Transverse colon (tissue), 4 donors: ENCODE measurements at regions not wholly inside any gene's neighbourhood (a gene's known extent, or its start where the extent isn't known, plus 50 kb on each side); places are given as distances from the start of the nearest gene placed in this dataset.

Experiments used
- DNase-seq: peaks from one replicate; pipeline ENCODE4 v3.0.0-alpha.2; 2019
- H3K27ac ChIP-seq, 4 donors: fragments of 200-600 bp; sonication (generic); 2 replicates each; pipeline ENCODE4 v1.5.1; 2016 to 2018; ENCODE audit warnings: inconsistent platforms in 4 of 4
- H3K27me3 ChIP-seq: fragments of 200-600 bp; sonication (generic); 2 replicates; pipeline ENCODE4 v1.5.1; 2017; ENCODE audit warnings: inconsistent platforms
- H3K36me3 ChIP-seq, 4 donors: fragments of 200-600 bp; sonication (generic); 2 replicates each; pipeline ENCODE4 v1.5.1; 2017 to 2019; ENCODE audit warnings: inconsistent platforms in 4 of 4
- H3K4me1 ChIP-seq, 4 donors: fragments of 200-600 bp; sonication (generic); 2 replicates each; pipeline ENCODE4 v1.5.1; 2017 to 2020; ENCODE audit warnings: inconsistent platforms in 4 of 4
- H3K4me3 ChIP-seq, 4 donors: fragments of 200-600 bp; sonication (generic); 1 replicate in 1 of 4; 2 replicates in 3 of 4; pipeline versions ENCODE4 v1.5.1 to v1.6.1; 2017 to 2019; ENCODE audit warnings: inconsistent platforms in 4 of 4
- H3K9me3 ChIP-seq, 2 donors: fragments of 200-600 bp; sonication (generic); 2 replicates each; pipeline ENCODE4 v1.5.1; 2017 to 2019; ENCODE audit warnings: inconsistent platforms in 2 of 2
- CTCF ChIP-seq, 5 experiments: fragments of 200-600 bp in 3 of 5; fragments of 450-650 bp in 2 of 5; sonication (generic) in 3 of 5; IDR thresholded peaks; 1 replicate in 2 of 5; 2 replicates in 3 of 5; pipeline ENCODE4 v1.5.1; 2016 to 2017; ENCODE audit warnings: antibody characterized with exemption in 5 of 5, inconsistent platforms in 3 of 5, mild to moderate bottlenecking in 2 of 5, moderate library complexity in 1 of 5
- EP300 ChIP-seq: sonication (generic); formaldehyde crosslinking; IDR thresholded peaks from one replicate; pipeline ENCODE4 v1.6.1; 2017; ENCODE audit warnings: antibody characterized with exemption, low read depth
- POLR2A ChIP-seq: fragments of 450-650 bp; IDR thresholded peaks from one replicate; pipeline ENCODE4 v1.6.1; 2016; ENCODE audit warnings: antibody characterized with exemption, mild to moderate bottlenecking, moderate library complexity
- POLR2AphosphoS5 ChIP-seq, 3 donors: sonication (generic); formaldehyde crosslinking; IDR thresholded peaks; one replicate each; pipeline ENCODE4 v1.6.1; 2016; ENCODE audit warnings: antibody characterized with exemption in 3 of 3
- WGBS, 2 donors: methylation state at CpG; one replicate each; pipeline ENCODE4 v1.1.5; 2018; ENCODE audit warnings: low coverage in 1 of 2; 5-methylcytosine and 5-hydroxymethylcytosine counted together
- in situ Hi-C, 4 donors: fragments of 200-750 bp; cut with MboI; loops; one replicate each; pipeline versions ENCODE4 v1.15.0 to v1.15.1; 2017; ENCODE audit warnings: low sequenced_read_pairs in 3 of 4, low pct_ligation_motif_present in 1 of 4, low pct_unique_long_range_greater_than_20kb in 1 of 4
- intact Hi-C: fragments of 100-400 bp; cut with DNase I; formaldehyde crosslinking; loops from one replicate; pipeline ENCODE4 v1.15.1; 2023; ENCODE audit warnings: low total_unique reads

GRCh38 chr4:32061916-32062315 is 1341.7 kb downstream of the PCDH7 start:
- WGBS, 2 donors: 93% methylated on average over 2 of the region's 2 CpGs; no CpG with 5 or more reads in 1 of the 2 donors
- Histone ChIP-seq H3K4me1 (no peaks in the 10 kb centered on the region), H3K4me3 (no peak overlapping the region), H3K9me3 (no peaks in the 10 kb centered on the region), H3K27ac (no peak overlapping the region), H3K36me3 (no peaks in the 10 kb centered on the region), H3K27me3 (no peaks in the 10 kb centered on the region)
- DNase-seq: no peak
- TF ChIP-seq POLR2A (no peak), POLR2AphosphoS5 (IDR thresholded peaks at IDR 0.05) (no peak), CTCF (IDR thresholded peaks at IDR 0.05) (no peak), EP300 (no peak)
- in situ Hi-C loops: no loop called here
- intact Hi-C loops: no loop called here

GRCh38 chr4:32073542-32073941 is 1353.4 kb downstream of the PCDH7 start:
- Histone ChIP-seq H3K27ac (no peak overlapping the region), H3K27me3 (no peaks in the 10 kb centered on the region), H3K4me1 (no peaks in the 10 kb centered on the region), H3K36me3 (no peaks in the 10 kb centered on the region), H3K4me3 (no peak overlapping the region), H3K9me3 (no peaks in the 10 kb centered on the region)
- intact Hi-C loops (no loop called here), in situ Hi-C loops (no loop called here)
- TF ChIP-seq POLR2AphosphoS5 (IDR thresholded peaks at IDR 0.05): no peak
- TF ChIP-seq EP300: no peak
- TF ChIP-seq CTCF (IDR thresholded peaks at IDR 0.05): no peak
- no peak for TF ChIP-seq POLR2A
- DNase-seq: no peak
- 81 to 100% methylated on average over 1 to 2 of the region's 2 CpGs for WGBS, 2 donors

- intact Hi-C loops: no loop called here
- Histone ChIP-seq H3K36me3 (no peaks in the 10 kb centered on the region), H3K4me1 (no peaks in the 10 kb centered on the region), H3K27ac (no peak overlapping the region), H3K9me3 (no peaks in the 10 kb centered on the region), H3K4me3 (no peak overlapping the region), H3K27me3 (no peaks in the 10 kb centered on the region)
- TF ChIP-seq POLR2A (no peak), POLR2AphosphoS5 (IDR thresholded peaks at IDR 0.05) (no peak), CTCF (IDR thresholded peaks at IDR 0.05) (no peak), EP300 (no peak)
- DNase-seq: no peak
- in situ Hi-C loops: no loop called here
- WGBS, 2 donors: 58% methylated on average over 2 of the region's 2 CpGs; no CpG with 5 or more reads in 1 of the 2 donors
These were observed 1367.0 kb downstream of the PCDH7 start for GRCh38 chr4:32087211-32087610.

GRCh38 chr4:32094987-32095386 is 1374.8 kb downstream of the PCDH7 start:
- TF ChIP-seq POLR2A (no peak), EP300 (no peak), POLR2AphosphoS5 (IDR thresholded peaks at IDR 0.05) (no peak), CTCF (IDR thresholded peaks at IDR 0.05) (no peak)
- Histone ChIP-seq H3K4me1 (no peaks in the 10 kb centered on the region), H3K36me3 (no peaks in the 10 kb centered on the region), H3K27ac (no peak overlapping the region), H3K9me3 (no peaks in the 10 kb centered on the region), H3K4me3 (no peak overlapping the region), H3K27me3 (no peaks in the 10 kb centered on the region)
- intact Hi-C loops (no loop called here), in situ Hi-C loops (no loop called here)
- DNase-seq: no peak
- 86 to 89% methylated on average over 2 of the region's 2 CpGs for WGBS, 2 donors
